ENCODE measurements at regions not wholly inside any gene's neighbourhood (a gene's known extent, or its start where the extent isn't known, plus 50 kb on each side); places are given as distances from the start of the nearest gene placed in this dataset.
A peak's percentile ranks its signal among the peaks of the same experiment; 100 is the strongest.

GRCh38 chr5:93150311-93151012 is 430.6 kb downstream of the NR2F1-AS1 start:
- H3K36me3 ChIP-seq = no peaks in the 10 kb centered on the region
- H3K27me3 ChIP-seq (replicated peaks) = no peaks in the 10 kb centered on the region
- H3K27ac ChIP-seq = peak overlapping the region; percentile 52
- DNase-seq (ENCODE audit: low read depth in 1 of 2, low spot score in 2 of 2) = peak in 1 of 2 experiments; percentile 52
- no peaks in the 10 kb centered on the region for H3K9me3 ChIP-seq (replicated peaks)
- H3K4me3 ChIP-seq = no peak overlapping the region
- H3K4me1 ChIP-seq (replicated peaks) = peaks cover 25% of the 10 kb centered on the region

DNA sequence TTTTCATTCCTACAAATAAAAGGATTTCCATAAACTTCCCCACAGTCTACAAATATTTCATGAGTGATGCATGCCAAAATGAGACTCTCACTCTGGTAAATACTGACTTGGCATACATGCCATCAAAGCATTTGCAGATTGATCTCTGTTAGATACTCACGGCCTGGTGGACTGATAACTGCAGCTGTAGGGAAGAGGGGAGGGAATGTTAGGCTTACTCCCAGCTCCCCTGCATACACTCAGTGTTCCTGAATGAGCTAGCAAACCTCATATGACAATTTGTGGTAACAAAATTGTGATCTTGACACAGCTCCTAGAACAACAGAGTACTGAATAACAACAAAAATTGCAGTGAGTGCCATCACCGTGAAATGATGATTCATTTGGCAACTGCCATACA is 435.3 kb downstream of the NR2F1-AS1 start:
- Histone ChIP-seq H3K4me3 (no peak overlapping the region), H3K27me3 (replicated peaks) (no peaks in the 10 kb centered on the region), H3K27ac (no peak overlapping the region), H3K9me3 (replicated peaks) (no peaks in the 10 kb centered on the region), H3K4me1 (replicated peaks) (peaks cover 14% of the 10 kb centered on the region), H3K36me3 (no peaks in the 10 kb centered on the region)
- DNase-seq (ENCODE audit: low read depth in 1 of 2, low spot score in 2 of 2) = no peak

DNA sequence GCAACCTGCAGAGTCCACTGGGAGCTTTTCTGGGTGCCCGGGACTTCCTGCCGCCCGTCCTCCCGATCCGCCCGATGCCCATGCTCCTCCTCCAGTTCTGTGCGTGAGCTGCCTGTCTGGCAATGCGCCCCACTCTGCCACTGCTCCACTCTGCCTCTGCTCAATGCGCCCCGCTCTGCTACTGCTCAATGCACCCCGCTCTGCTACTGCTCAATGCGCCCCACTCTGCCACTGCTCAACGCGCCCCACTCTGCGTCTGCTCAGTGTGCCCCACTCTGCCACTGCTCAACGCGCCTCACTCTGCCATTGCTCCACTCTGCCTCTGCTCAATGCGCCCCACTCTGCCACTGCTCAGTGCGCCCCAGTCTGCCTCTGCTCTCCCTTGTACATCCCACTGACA is 436.0 kb downstream of the NR2F1-AS1 start:
- Histone ChIP-seq H3K36me3 (no peaks in the 10 kb centered on the region), H3K9me3 (replicated peaks) (no peaks in the 10 kb centered on the region), H3K4me3 (no peak overlapping the region), H3K27me3 (replicated peaks) (no peaks in the 10 kb centered on the region), H3K27ac (no peak overlapping the region), H3K4me1 (replicated peaks) (peaks cover 7% of the 10 kb centered on the region)
- no peak for DNase-seq (ENCODE audit: low read depth in 1 of 2, low spot score in 2 of 2)

- no peak overlapping the region for H3K27ac ChIP-seq
- H3K4me1 ChIP-seq (replicated peaks) = peaks cover 6% of the 10 kb centered on the region; the same call in 1 of the 2 replicates
- no peaks in the 10 kb centered on the region for H3K27me3 ChIP-seq (replicated peaks)
- DNase-seq (ENCODE audit: low read depth in 1 of 2, low spot score in 2 of 2) = no peak
- H3K36me3 ChIP-seq = no peaks in the 10 kb centered on the region
- no peaks in the 10 kb centered on the region for H3K9me3 ChIP-seq (replicated peaks)
- H3K4me3 ChIP-seq = no peak overlapping the region
These were observed 439.1 kb downstream of the NR2F1-AS1 start for GRCh38 chr5:93141969-93142368.

DNA sequence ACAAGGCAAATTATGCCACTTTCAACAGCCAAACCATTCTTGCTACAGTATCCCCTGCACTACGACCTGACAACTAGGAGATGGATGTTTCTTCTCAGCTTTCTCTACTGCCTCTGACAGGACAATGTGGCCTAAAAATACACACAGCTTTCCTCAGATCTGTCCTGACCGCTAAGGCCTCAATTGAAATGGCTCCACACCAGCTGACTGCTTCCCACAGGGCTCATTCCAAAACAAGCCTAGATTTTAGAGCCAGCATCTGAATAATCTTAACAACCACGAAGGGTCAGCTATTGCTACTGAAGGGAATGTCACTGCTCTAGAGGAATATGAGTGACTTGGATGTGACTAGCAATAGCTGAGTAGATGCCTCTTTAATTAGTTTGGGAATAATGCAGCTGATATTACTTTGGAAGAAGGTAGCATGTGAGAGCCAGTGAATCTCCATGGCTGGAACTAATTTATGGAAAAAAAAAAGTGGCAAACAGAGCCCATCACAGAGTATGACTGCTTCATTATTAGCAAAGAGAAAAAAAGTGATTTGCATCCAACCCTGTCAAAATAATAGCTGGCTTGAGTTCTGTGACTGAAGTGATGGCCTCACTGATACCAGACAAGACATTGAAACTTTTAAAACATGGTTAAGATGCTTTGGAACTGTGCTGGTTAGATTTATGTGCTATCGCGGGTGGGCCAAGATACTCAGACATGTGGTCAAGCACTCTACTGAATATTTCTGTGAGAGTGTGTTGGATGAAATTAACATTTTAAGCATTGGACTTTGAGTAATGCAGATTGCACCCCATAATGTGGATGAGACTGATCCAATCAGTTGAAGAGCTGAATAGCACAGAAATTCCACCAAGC is 450.2 kb downstream of the NR2F1-AS1 start:
- H3K9me3 ChIP-seq (replicated peaks) = no peaks in the 10 kb centered on the region
- H3K4me1 ChIP-seq (replicated peaks) = peaks cover 14% of the 10 kb centered on the region
- H3K36me3 ChIP-seq = no peaks in the 10 kb centered on the region
- no peaks in the 10 kb centered on the region for H3K27me3 ChIP-seq (replicated peaks)
- H3K4me3 ChIP-seq = no peak overlapping the region
- H3K27ac ChIP-seq = no peak overlapping the region
- DNase-seq (ENCODE audit: low read depth in 1 of 2, low spot score in 2 of 2) = no peak

- no peaks in the 10 kb centered on the region for H3K36me3 ChIP-seq
- no peak overlapping the region for H3K27ac ChIP-seq
- peak in 1 of 2 experiments; percentile 58 for DNase-seq (ENCODE audit: low read depth in 1 of 2, low spot score in 2 of 2)
These were observed 454.4 kb downstream of the NR2F1-AS1 start for GRCh38 chr5:93126634-93127033.

DNA sequence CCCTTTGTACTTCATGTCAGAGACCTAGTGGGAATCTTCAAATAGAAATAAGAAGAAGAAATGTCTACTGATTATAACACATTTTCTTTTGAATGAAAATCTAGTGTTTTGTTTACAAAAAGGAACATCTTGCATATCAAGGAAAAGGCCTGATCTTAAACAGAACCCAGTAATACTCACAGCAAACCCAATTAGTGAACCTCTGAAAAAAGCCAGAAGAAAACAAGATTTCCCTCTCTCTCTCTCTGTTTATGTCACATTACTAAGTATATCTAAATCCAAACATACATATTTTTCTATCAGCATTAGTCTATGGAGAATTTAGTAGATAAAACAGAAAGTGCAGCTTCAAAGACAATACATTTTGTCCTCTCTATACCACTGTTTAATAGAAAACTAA is 457.9 kb downstream of the NR2F1-AS1 start:
- no peak overlapping the region for H3K4me3 ChIP-seq
- no peaks in the 10 kb centered on the region for H3K27me3 ChIP-seq (replicated peaks)
- peaks cover 16% of the 10 kb centered on the region for H3K4me1 ChIP-seq (replicated peaks)
- DNase-seq (ENCODE audit: low read depth in 1 of 2, low spot score in 2 of 2) = no peak
- no peaks in the 10 kb centered on the region for H3K36me3 ChIP-seq
- H3K9me3 ChIP-seq (replicated peaks) = no peaks in the 10 kb centered on the region
- H3K27ac ChIP-seq = no peak overlapping the region

More at GRCh38 chr5:93126634-93127033, 454.4 kb downstream of the NR2F1-AS1 start:
- Histone ChIP-seq H3K27me3 (replicated peaks) (no peaks in the 10 kb centered on the region), H3K9me3 (replicated peaks) (no peaks in the 10 kb centered on the region), H3K4me1 (replicated peaks) (peaks cover 14% of the 10 kb centered on the region), H3K4me3 (no peak overlapping the region)

GRCh38 chr5:93122446-93122845 is 458.6 kb downstream of the NR2F1-AS1 start:
- Histone ChIP-seq H3K27ac (no peak overlapping the region), H3K4me1 (replicated peaks) (peaks cover 21% of the 10 kb centered on the region), H3K9me3 (replicated peaks) (no peaks in the 10 kb centered on the region), H3K4me3 (no peak overlapping the region), H3K36me3 (no peaks in the 10 kb centered on the region), H3K27me3 (replicated peaks) (no peaks in the 10 kb centered on the region)
- DNase-seq (ENCODE audit: low read depth in 1 of 2, low spot score in 2 of 2) = no peak

DNA sequence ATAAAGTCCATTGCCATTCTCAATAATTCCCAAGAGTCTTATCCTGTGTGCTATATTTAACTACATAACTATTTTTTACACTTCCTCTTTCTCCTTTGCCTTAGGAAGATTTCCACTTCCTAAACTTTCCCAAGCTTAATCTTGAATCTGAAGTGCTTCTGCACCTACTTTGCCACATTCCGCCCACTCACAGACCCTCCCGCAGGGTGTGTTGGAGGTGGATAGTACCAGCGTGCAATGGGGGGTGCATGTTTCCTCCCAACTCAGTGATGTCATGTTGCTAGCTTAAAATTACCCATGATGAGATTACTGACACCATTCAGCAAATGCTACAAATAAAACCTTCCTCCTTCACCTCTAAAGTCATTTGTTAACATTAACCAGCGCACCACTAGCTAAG is 460.2 kb downstream of the NR2F1-AS1 start:
- H3K36me3 ChIP-seq = no peaks in the 10 kb centered on the region
- DNase-seq (ENCODE audit: low read depth in 1 of 2, low spot score in 2 of 2) = no peak
- no peak overlapping the region for H3K27ac ChIP-seq
- H3K9me3 ChIP-seq (replicated peaks) = no peaks in the 10 kb centered on the region
- no peaks in the 10 kb centered on the region for H3K27me3 ChIP-seq (replicated peaks)
- H3K4me3 ChIP-seq = no peak overlapping the region
- H3K4me1 ChIP-seq (replicated peaks) = peaks cover 8% of the 10 kb centered on the region

DNA sequence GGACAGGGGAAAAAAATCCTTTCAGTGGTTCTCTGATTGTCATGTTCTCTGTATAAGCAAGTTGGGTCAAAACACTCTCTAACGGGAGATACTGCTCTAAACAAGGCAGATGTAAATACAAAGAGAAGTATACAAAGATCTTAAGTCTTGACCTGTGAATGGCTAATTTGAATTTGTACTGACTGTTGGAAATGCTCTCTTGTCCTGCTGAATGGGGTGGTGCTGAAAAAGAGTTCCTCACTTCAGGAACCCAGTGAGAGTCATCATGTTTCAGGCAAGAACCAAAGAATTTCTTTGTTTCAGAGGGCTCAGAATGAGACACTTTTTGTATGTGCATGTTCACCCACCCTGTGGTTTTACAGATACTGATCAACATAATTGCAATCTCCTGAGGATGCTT is 461.0 kb downstream of the NR2F1-AS1 start:
- Histone ChIP-seq H3K9me3 (replicated peaks) (no peaks in the 10 kb centered on the region), H3K4me3 (no peak overlapping the region), H3K27me3 (replicated peaks) (no peaks in the 10 kb centered on the region), H3K27ac (no peak overlapping the region), H3K36me3 (no peaks in the 10 kb centered on the region), H3K4me1 (replicated peaks) (peaks cover 8% of the 10 kb centered on the region)
- DNase-seq (ENCODE audit: low read depth in 1 of 2, low spot score in 2 of 2) = no peak

DNA sequence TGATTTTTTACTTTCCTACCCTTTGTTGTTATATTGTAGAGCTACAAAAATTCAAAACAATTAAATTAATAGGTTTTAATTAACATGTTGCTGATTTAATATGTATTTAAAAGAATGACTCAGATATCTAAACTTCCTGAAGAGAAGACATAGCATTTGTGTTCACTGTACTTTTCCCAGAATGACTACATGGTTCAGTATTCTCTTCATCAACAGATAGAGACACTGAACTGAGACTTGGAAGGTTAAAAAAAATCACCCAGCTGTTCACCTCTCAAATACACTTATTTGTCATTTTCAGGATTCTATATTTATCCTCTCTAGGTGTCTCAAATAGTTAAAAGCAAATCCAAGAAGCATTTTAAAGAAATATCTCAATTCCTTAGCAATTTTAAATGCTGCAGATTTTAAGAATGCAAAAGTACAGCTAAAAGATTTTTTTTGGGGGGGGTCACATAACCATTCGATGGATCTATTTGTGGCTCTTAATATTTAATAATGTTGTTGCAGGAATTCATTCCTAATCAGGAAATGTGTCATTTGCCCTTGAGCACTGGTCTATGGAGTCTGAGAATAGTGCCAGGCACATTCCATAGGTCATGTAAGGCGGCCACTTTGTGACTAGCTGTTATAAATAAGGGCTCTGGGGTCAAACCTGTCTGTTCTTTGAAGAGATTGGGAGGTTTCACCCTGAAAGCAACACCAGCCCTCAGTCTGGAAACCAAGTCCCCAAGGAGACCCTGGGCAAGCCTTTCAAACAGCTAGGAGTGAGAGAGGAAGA is 463.1 kb downstream of the NR2F1-AS1 start:
- H3K4me3 ChIP-seq = no peak overlapping the region
- no peaks in the 10 kb centered on the region for H3K27me3 ChIP-seq (replicated peaks)
- no peaks in the 10 kb centered on the region for H3K9me3 ChIP-seq (replicated peaks)
- peaks cover 8% of the 10 kb centered on the region for H3K4me1 ChIP-seq (replicated peaks)
- no peaks in the 10 kb centered on the region for H3K36me3 ChIP-seq
- no peak for DNase-seq (ENCODE audit: low read depth in 1 of 2, low spot score in 2 of 2)
- H3K27ac ChIP-seq = no peak overlapping the region

DNA sequence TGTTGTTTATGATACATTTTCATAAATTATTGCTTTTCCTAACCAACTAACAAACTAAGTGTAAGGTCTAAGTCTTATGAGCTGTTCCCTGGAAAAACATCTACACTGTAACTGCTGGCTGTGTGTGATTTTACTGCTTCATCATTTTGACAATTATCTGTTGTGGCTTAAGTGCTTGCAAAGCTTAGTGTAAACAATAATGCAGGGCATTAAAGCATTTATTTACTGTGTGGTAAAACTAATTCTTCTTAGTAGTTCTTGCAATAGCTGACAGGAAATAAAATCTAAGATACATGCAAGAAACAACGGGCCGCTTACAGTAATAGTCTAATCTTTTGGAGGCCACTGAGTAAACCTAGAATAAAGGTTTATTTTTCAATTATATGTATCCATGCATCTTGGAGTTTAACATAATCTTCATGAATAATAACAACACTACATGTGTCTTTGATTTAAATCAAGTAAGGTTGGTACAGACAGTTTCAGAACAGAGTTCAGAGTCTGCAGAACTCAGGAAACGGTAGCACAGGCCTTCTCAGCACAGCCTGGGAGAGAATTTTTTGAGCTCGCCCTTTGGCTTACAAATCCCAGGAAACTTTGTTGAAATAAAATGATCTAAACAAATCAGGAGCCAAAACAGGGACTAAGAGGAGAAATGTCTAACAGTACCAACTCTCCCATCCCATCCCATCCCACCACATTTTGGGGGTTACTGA is 473.1 kb downstream of the NR2F1-AS1 start:
- H3K36me3 ChIP-seq = no peaks in the 10 kb centered on the region
- no peak overlapping the region for H3K27ac ChIP-seq
- DNase-seq (ENCODE audit: low read depth in 1 of 2, low spot score in 2 of 2) = peak in 1 of 2 experiments; percentile 10
- peaks cover 3% of the 10 kb centered on the region; the same call in 1 of the 2 replicates for H3K4me1 ChIP-seq (replicated peaks)
- no peaks in the 10 kb centered on the region for H3K27me3 ChIP-seq (replicated peaks)
- no peak overlapping the region for H3K4me3 ChIP-seq
- H3K9me3 ChIP-seq (replicated peaks) = no peaks in the 10 kb centered on the region

DNA sequence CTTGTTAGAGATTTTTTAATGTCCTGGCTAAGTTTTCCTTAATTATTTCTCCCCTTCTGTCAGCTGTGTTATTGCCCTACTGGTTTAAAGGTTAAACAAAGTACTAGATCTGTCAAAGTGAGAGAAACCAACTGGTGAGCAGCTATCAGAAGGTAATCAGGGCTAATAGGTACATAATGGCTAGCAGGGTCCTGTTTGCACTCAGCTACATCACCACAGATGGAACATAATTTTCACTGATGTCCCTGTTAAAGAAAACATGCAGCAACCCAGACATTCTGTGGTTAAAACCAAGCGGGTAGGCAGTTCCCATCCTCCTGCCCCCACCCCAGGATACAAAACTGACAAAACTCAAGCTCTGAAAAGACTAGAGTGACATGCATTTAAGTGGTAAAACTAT is 473.9 kb downstream of the NR2F1-AS1 start:
- no peaks in the 10 kb centered on the region for H3K36me3 ChIP-seq
- DNase-seq (ENCODE audit: low read depth in 1 of 2, low spot score in 2 of 2) = no peak
- no peak overlapping the region for H3K27ac ChIP-seq
- H3K4me3 ChIP-seq = no peak overlapping the region
- H3K4me1 ChIP-seq (replicated peaks) = peaks cover 3% of the 10 kb centered on the region; the same call in 1 of the 2 replicates
- H3K9me3 ChIP-seq (replicated peaks) = no peaks in the 10 kb centered on the region
- no peaks in the 10 kb centered on the region for H3K27me3 ChIP-seq (replicated peaks)
